Endometrium (tissue), 2 donors: ENCODE measurements at regions not wholly inside any gene's neighbourhood (a gene's known extent, or its start where the extent isn't known, plus 50 kb on each side); places are given as distances from the start of the nearest gene placed in this dataset.

Experiments used
- FAIRE-seq: peaks from 2 replicates; lab custom pipeline; 2012; peaks lifted over from hg19 to GRCh38; lab: Jason Lieb, UNC
- donor health status: control.
- donor health status: control.

DNA sequence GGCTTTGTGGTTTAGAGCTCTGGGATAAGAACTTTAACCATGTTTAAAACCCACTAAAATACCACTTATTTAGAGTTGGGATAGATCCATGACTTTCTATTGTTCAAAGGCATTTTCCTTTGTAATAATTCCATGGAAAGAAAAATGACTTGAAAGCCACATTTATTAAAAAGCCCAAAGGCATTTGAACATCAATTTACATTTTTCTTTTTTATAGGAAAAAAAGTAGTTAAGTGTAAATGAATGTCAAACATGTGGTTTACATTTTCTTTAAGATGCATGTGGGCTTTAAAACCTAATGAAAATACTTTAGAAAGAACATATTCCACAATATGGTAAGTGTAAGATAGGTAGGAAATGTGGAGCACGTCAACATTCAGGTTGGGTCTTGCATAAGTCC is 443.2 kb downstream of the TOX3 start:
- FAIRE-seq = no peak

DNA sequence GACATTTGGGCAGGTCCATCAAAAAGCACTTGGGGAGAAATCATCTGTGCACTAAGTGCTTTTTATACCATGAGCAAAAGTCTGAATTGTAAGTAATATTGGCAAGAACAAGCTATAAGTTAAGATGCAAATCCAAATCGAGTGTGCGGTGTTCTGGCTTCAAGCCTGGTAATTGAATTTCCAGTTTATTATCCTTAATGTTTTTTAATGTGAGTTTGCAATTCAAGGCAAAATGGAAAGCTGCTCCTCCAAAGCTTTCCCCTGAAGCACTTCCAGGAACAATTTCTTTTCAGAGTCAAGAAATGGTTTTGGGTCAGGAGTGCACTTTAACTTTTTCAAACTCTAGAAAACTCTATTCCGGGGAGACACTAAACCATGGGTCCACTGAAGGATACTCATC is 445.7 kb downstream of the TOX3 start:
- no peak for FAIRE-seq

DNA sequence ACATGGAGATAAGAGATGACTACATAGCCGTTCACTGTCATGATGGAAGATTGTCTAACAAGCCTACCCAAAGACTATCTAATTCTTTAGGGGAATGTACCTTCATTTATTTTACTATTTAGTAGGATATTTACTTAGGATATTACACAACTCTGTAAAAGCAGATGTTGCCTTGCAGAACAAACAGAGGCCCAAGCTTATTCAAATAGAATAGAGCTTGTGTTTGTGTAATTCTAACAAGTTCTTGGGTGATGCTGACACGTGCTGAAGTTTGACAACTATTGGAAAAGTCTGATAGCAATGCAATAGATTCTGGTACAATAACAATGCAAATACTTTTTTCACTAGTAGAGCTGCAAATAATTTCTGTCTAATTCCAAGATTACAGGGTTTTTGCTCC is 447.6 kb downstream of the TOX3 start:
- no peak for FAIRE-seq

DNA sequence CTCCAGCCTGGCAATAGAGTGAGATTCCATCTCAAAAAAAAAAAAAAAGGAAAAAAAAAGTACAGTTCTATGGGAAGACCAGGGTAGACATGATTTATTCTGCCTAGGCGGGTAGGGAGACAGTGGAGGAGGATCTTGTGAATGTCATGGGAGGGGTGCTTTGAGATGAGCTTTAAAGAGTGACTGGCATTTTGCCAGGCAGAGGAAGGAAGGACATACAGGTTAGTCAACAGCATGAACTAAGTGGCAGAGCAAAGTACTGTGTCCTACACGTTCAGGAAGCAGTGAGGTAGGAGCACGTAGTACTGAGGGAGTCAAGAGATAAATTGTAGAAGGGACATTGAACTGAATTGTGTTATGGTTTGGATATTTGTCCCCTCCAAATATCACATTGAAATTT is 451.5 kb downstream of the TOX3 start:
- FAIRE-seq = no peak

DNA sequence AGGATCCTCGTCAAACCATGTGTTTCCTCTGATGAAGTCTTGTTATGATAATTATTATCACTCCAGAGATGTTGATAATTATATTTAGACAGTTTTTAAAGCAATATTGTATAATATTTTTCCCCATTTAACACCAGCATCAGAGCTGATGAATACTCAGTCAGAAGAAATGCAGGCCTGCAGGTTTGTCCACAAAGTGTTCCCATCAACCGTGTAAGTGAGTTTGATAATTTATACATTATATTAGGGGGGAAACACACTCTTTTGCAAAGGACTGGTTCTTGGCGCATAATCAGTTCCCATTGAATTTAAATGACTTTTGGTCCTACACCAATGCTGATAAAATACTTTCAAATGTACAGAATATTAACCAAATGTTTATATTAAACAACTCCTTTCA is 454.8 kb downstream of the TOX3 start:
- no peak for FAIRE-seq

DNA sequence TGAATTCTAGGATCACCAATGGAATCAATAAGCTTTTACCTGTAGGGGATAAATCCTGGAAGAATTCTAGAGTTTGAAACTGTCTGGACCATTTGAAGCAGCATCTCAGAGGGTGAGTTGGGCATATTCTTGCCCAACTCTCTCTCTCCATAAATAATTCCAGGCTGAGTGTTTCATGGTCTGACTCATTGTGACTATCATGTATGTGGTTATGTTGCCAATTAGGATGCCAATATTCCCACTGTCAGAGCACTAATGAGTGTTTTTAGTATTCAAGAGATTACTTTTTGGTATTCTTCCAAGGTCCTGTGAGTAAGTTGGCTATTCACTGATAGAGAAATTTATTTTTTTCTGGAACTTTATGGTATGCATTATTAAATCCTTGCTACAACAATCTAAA is 456.9 kb downstream of the TOX3 start:
- no peak for FAIRE-seq

DNA sequence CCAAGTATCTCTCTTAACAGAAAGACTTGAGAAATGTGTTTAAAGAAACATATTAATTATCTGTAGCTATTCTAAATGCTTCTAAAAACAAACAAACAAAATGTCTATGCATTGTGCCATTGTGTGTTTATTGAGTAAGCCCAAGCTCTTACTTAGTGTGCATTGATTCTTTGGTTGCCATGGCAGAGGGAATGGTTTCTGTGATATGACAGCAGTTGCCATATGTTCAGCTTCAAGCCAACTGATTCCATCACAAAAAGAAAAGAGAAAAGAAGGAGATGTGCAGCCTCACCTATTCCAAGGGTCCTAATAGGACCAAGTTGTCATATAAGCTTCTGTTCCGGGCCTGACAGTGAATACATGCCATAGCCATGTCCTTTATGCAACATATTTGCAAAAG is 457.5 kb downstream of the TOX3 start:
- no peak for FAIRE-seq

DNA sequence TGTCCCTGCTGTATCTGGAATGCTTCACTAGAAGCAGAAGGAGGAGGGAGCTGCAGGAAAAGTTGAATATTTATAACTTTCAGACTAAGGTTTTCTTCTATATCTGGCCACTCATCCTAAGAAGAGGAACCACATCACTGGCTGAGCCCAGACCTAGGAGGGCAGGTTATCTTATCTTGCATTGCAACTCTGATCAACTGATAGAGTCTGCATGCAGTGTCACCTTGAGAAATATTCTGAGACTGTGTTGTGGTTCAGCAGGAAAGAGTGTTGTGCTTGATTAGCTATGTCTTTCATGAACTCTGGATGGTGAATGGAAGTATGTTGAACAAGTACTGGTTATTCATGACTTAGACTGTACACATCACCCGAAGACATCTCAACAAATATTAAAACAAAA is 460.0 kb downstream of the TOX3 start:
- FAIRE-seq = no peak

DNA sequence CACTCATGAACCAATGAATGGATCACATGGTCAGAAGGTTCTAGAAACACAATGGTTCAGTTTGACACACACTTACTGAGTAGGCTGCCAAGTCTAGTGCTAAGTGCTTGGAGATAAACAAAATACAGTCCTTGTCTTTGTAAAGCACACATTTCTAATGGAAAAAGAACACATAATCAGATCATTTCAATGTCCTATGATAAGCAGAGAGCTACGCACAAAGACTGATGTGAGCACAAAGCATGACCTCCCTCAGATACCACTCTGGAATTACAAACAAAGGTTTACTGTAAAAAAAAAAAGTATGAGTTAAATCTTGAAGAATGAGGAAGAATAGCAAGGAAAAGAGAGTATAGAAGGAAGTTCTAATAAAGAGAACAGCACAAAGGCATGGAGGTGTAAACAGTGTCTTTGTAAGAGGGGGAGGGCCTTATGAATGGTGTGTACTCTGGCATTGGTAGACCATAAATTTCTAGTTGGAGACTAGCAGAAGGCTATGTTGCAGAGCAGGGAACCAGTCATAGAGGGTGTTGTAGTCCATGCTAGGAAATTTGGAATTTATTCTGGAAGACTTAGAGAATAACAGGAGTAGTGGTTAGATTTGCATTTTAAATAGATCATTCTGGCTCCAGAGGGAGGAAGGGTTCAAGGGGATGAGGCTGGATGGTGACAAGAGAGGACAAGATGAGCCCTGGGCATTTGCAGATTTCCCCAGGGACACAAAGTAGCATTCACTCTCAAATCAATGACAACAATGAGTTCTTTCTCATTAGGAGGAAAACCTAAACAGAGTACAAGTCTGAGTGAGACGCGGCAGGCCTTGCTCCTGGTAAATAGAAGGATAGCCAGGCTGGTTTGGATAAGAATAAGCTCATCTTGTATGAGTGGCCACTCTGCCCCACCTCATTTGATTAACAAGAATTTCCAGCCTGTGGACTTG is 468.0 kb downstream of the TOX3 start:
- no peak for FAIRE-seq

DNA sequence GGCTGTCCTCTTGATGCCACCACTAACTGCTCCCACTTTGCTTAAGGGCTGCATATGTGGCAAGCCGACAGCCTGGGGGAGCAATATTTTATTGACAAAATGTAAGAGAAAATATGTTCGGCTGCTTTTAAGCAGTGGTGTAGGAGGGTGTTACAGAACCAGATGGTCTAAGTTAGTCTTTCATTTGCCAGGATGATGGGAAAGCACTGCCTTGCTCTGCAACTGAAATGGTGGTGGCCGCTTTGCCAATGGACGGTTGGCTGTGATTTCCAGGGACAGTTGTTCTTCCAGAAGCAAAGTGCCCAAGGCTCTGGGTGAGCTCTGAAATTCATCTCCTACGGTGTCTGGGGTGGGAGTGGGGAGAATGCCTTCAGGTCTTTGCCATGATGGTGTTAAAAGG is 469.3 kb downstream of the TOX3 start:
- no peak for FAIRE-seq

DNA sequence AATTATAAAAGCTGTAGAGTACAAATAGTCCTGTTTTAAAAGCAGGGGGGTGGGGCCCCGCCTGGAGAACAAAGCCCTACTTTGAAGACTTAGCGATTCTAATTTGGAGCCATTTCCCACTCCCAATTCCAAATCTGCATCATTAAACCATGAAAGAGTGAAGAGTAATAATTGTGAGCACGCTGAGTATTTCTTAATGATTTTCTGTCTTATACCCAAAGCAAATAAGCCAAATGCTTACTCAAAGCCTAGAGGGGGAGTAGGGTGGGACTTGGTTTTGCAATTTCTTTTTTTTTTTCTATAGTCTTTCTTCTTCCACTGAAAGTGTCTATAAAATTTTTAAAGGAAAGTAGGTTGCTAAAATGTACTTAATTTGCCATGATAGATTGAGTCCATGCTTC is 470.1 kb downstream of the TOX3 start:
- FAIRE-seq = peak; percentile 21

DNA sequence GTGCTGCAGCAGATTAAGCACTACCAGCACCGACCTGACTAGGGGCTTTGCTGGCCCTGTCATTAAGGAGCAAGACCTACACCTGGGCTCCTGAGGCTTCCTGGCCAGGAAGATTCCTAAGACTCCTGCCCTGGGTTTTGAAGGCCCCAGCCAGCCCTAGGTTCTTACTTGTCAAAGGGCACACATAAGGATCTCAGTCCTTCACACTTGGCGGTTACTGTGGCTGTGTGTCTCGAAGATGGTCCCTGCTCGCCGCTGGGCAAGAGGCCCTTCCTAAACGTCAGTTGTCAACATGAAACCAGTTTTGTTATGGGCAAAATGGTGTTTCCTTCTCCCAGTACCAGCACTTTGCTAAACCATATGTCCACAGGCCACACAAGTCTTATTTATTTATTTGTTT is 470.6 kb downstream of the TOX3 start:
- FAIRE-seq = no peak

DNA sequence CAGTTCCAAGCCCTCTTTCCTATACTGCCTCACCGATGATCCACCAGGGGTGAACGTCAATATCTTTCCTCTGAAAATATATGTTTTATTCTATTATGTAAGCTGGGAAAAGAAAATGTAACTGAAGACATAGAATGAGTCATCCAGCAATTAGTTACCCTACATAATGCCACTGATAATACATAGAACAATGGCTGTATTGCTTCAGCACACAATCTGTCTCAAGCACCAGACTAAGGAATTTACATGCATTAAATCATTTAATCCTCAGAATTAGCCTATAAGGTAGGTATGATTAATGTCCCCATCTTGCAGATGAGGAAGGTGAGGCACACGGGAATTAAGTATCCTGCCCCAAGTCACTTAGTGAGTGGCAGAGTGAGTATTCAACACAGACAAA is 472.8 kb downstream of the TOX3 start:
- FAIRE-seq = no peak

DNA sequence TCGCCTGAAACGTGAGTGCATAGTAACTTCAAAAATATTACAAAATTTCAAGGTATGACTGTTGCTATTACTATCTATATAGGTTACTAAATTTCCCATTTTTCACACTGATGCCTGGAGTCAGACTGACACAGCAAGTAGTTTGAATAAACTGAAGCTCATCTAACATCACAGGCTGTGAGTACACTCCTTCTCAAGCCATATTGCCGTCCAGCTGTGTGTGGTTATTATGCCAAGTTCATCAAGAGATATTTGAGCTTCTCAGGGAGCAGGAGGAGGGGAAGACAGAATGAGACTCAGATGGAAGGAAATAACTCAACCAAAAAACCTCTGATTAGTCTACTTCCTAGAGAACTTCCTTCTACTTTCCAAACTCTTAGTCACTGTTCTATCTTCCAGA is 473.9 kb downstream of the TOX3 start:
- no peak for FAIRE-seq

DNA sequence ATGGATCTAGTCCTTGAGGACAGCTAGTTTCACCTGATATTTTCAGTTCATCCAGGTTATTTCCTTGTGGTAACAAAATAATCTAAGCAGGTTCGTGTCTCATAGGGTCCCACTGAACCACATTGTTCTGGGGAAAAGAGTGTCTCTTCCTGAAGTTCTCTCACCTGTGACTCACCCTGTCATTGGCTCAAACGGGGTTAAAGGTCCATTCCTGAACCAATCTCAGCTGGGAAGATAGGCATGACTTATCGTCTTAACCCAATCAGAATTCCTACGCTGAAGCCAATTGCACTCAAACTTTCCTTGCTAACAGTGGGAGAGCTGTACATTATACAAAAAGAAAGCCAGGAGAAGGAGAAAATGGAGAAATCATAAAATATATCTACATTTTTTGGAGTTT is 475.8 kb downstream of the TOX3 start:
- FAIRE-seq = no peak

DNA sequence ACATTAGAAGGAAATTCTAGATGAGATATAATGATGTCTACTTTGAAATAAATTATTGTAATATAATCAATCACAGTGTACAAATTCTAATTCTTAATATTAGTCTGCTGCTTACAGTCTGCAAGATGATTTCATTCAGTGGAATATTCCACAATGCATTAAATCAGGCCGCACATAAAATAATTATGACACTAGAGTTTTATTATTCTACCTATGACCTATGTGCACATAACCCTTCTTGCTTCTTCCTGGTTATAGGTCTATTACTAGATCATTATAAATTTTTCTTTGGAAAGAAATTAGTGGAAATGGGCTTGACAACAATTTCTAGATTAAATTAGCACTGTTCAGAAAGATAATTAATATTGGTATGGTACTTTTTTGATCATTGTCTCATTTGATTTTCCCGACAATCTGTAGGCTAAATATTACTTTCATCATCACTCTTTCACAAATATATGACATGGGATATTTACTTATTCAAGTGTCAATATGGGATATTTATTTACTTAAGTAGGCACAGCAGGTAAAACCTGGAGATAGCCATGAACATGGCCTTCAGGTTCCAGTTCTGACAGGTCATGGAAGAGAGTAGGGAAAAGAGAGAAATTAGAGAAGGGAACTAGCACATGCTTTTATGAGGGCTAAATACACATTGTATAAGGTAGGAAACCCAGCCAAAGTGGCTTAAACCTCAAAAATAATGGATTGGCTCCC is 476.4 kb downstream of the TOX3 start:
- no peak for FAIRE-seq

DNA sequence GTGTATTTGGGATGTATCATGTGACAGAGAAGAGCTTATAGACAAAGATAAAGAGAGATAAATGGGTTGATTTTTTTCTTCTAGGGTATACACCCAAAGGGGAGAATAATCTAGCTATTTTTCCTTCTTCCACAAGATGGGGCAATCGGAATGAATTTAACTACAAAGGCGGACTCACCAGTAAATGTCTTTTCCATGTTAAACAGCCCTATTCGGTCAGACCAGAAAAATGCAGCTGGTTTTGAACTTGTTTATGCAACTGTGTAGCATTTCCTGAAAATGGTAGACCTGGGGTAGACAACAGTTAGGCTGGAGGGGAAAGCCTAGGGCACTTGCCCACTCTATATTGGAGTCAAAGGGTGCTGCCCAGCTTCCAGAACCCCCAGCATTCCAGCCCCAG is 477.1 kb downstream of the TOX3 start:
- FAIRE-seq = peak; percentile 26

DNA sequence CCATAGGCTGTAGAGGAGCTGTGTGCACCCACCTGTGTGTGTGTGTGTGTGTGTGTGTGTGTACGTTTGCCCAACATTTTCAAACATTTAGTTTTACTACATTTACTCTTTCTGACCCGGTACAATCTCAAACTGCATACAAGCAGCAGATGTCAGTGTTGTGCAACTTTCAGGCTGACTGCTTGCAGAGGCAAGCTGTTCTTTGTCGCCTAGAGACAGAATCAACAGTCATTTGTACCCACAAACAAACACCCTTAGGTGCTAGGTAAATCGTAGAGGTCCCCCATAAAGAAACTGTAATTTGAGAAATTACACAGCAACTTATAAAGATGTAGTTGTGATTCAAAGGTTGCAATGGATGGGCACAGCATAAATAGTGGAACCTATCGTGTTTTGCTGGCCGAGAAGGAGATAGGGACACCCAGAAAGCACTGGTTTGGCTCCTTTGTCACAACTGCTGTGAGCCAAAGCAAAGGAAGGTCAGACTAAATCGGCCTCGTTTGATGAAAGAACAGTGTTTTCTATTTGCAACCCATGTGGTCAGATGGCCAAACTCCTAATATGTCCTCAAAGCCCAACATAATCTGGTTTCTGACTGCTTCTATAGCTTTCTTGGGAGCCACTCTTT is 478.4 kb downstream of the TOX3 start:
- FAIRE-seq = no peak

DNA sequence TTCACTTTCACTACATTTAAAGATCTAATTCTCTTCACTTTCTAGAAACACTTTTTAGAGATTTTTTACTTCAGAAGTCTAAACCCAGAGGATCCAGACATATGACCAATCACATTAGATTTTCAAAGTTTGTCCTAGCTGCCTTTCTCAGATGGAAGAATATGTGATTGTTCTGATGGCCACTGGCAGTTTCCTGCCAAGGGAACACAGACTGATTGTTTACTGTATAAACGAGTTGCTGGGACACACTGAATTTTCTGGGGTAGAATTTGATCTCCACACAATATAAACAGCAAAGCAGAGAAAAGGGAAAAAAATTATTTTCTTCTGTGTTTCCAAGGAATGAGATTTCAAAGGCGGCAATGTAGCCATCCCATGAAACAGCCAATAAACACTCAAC is 480.0 kb downstream of the TOX3 start:
- FAIRE-seq = no peak

DNA sequence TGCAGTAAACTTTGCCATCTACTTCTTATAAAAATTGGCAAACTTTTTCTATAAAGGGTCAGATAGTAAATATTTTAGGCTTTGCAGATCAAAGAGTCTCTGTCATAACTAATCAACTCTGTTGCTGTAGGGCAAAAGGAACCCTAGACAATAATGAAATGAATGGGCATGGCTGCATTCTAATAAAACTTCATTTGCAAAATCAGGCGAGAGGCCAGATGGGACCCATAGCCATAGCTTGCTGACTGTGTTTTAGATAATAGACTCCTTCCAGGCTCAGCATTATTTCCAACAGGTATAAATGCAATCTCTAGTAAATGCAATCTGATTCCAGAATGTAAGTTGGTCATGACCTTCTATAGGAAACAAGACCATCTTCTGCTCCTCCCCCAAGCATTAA is 490.7 kb downstream of the TOX3 start:
- no peak for FAIRE-seq

DNA sequence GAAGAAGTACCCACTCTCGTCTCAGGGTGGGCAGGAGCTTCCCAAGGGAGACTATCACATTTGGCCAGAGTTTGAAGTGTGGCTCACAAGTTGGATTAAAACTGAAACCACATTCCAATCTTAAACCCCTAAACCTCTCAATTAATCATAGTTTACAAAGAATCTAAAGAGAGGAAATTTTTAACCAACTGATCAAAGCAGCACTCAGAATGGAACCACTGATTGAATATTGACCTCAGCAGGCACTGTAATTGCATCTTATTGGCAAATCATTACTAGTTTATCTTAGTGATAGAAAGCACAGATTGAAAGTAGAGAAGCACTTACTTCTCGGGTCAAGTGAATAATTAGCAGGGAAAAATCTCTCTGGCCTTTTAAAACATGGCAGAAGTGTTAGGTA is 491.6 kb downstream of the TOX3 start:
- no peak for FAIRE-seq

DNA sequence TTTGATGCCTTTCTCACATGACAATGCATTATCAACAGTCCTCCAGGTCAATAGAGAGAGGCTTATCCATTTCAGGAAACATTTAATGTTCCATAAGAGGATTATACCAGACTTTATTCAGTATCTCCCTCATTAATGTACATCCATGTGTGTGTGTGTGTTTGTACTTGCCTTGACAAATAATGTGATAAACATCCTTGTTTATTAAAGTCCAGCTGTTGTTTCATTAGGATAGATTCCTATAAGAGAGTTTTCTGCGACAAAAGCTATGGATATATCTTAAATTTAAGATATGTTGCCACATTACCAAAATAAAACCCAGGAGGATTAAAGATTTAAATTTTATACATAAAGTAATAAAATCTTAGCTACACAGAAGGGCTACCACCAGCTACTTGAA is 492.6 kb downstream of the TOX3 start:
- no peak for FAIRE-seq

DNA sequence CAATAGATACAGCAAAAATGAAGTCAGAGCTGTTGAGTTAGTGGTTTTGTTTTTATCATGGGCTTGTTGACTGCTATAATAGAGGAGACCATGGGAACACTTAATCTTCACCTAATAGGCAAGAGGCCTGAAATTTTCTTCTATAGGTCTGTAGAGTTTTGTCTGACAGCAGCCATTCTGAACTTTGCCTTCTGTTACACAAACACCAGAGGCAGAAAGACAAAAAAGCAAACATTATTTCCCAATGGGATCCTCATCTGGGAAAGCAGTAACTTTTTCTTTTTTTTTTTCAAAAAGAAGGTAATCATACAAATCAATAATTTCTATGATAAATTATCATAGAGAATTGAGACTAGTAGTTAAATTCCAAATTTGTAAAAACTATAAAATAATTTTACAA is 494.1 kb downstream of the TOX3 start:
- FAIRE-seq = no peak
